22Rv1 (cell line): ENCODE measurements at regions not wholly inside any gene's neighbourhood (a gene's known extent, or its start where the extent isn't known, plus 50 kb on each side); places are given as distances from the start of the nearest gene placed in this dataset.

Source experiments
- CTCF ChIP-seq: fragments of 450-650 bp; IDR thresholded peaks from 2 replicates; pipeline ENCODE4 v1.5.1; 2017; ENCODE audit warnings: mild to moderate bottlenecking
- ZFX ChIP-seq: fragments of 450-650 bp; IDR thresholded peaks from 2 replicates; pipeline ENCODE4 v1.6.1; 2017; ENCODE audit warnings: antibody characterized with exemption, borderline replicate concordance

GRCh38 chr10:81575036-81575435 is 300.0 kb upstream of the NRG3 start:
- TF ChIP-seq CTCF (no peak), ZFX (no peak)
